HepG2 (cell line): ENCODE measurements at regions not wholly inside any gene's neighbourhood (a gene's known extent, or its start where the extent isn't known, plus 50 kb on each side); places are given as distances from the start of the nearest gene placed in this dataset.

Experiments used
- HOXA3 ChIP-seq: sonication (generic); formaldehyde crosslinking; IDR thresholded peaks from 2 replicates; pipeline ENCODE4 v1.5.0; 2020; ENCODE audit warnings: missing genetic modification reagents
- NBN ChIP-seq: fragments of 450-650 bp; conservative IDR thresholded peaks from 2 replicates; pipeline ENCODE4 v1.6.1; 2017
- REL ChIP-seq: sonication (generic); formaldehyde crosslinking; conservative IDR thresholded peaks from 2 replicates; pipeline ENCODE4 v1.8.0; 2022; ENCODE audit warnings: mild to moderate bottlenecking, missing genetic modification reagents, moderate library complexity
- ZNF350 ChIP-seq: sonication (generic); formaldehyde crosslinking; IDR thresholded peaks from 2 replicates; pipeline ENCODE4 v1.4.0; 2020; ENCODE audit warnings: mild to moderate bottlenecking, low read depth, missing genetic modification reagents, borderline replicate concordance
- ZNF879 ChIP-seq: sonication (generic); formaldehyde crosslinking; IDR thresholded peaks from 2 replicates; pipeline ENCODE4 v1.8.1; 2023; ENCODE audit warnings: missing genetic modification reagents
- ZSCAN30 ChIP-seq: sonication (generic); formaldehyde crosslinking; IDR thresholded peaks from 2 replicates; pipeline ENCODE4 v1.5.0; 2020; ENCODE audit warnings: mild to moderate bottlenecking, missing genetic modification reagents
- TF ChIP-seq, protein P1 (sequence below): sonication (generic); formaldehyde crosslinking; IDR thresholded peaks from 2 replicates; pipeline ENCODE4 v1.8.1; 2022; ENCODE audit warnings: low read depth, mild to moderate bottlenecking, missing genetic modification reagents
- TF ChIP-seq, protein P2 (sequence below): sonication (generic); formaldehyde crosslinking; IDR thresholded peaks from 2 replicates; pipeline ENCODE4 v1.4.0; 2020; ENCODE audit warnings: missing genetic modification reagents
- TF ChIP-seq, protein P3 (sequence below): sonication (generic); formaldehyde crosslinking; conservative IDR thresholded peaks from 2 replicates; pipeline ENCODE4 v1.8.1; 2023; ENCODE audit warnings: missing genetic modification reagents

DNA sequence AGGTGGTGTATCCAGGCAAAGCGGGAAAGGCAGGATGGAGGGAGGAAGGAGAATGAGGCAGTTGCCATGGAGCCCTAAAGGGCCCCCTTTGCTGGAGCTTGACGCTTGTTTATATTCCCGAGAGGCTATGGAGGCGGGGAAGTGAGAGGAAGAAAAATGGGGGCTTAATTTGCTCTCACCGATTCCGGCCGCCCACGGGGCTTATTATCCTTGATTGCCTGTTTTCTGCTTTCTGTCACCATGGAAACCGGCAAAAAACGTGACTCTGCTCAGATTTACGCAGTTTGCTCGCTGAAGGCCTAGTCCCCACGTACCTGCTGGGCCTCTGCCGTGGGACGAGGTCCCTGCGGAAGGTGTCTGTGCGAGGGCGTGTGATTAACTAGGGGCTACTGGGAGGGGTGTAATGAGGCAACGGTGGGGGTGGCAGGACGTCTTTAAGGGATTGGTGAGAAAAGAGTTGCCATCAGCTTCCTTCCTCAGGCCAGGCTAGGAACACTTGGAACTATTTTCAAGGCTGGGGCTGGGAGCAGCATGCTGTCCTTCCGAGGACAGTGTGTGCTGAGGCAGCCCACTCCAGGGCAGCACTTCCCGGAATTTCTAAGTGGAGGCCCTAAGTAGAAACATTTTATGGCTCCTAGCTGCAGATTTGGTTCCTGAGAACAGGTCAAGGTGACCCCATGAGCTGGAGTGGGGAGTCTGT, 110.8 kb upstream of the NDN start (continued):
- TF ChIP-seq, protein P1, sequence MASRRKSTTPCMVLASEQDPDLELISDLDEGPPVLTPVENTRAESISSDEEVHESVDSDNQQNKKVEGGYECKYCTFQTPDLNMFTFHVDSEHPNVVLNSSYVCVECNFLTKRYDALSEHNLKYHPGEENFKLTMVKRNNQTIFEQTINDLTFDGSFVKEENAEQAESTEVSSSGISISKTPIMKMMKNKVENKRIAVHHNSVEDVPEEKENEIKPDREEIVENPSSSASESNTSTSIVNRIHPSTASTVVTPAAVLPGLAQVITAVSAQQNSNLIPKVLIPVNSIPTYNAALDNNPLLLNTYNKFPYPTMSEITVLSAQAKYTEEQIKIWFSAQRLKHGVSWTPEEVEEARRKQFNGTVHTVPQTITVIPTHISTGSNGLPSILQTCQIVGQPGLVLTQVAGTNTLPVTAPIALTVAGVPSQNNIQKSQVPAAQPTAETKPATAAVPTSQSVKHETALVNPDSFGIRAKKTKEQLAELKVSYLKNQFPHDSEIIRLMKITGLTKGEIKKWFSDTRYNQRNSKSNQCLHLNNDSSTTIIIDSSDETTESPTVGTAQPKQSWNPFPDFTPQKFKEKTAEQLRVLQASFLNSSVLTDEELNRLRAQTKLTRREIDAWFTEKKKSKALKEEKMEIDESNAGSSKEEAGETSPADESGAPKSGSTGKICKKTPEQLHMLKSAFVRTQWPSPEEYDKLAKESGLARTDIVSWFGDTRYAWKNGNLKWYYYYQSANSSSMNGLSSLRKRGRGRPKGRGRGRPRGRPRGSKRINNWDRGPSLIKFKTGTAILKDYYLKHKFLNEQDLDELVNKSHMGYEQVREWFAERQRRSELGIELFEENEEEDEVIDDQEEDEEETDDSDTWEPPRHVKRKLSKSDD, result no peak
- TF ChIP-seq NBN (no peak), REL (CRISPR knock-in tag) (no peak), ZSCAN30 (CRISPR knock-in tag) (no peak), ZNF350 (CRISPR knock-in tag) (no peak), HOXA3 (CRISPR knock-in tag) (no peak), ZNF879 (CRISPR knock-in tag) (no peak)
- TF ChIP-seq, protein P2, sequence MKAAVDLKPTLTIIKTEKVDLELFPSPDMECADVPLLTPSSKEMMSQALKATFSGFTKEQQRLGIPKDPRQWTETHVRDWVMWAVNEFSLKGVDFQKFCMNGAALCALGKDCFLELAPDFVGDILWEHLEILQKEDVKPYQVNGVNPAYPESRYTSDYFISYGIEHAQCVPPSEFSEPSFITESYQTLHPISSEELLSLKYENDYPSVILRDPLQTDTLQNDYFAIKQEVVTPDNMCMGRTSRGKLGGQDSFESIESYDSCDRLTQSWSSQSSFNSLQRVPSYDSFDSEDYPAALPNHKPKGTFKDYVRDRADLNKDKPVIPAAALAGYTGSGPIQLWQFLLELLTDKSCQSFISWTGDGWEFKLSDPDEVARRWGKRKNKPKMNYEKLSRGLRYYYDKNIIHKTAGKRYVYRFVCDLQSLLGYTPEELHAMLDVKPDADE, result no peak
- TF ChIP-seq, protein P3, sequence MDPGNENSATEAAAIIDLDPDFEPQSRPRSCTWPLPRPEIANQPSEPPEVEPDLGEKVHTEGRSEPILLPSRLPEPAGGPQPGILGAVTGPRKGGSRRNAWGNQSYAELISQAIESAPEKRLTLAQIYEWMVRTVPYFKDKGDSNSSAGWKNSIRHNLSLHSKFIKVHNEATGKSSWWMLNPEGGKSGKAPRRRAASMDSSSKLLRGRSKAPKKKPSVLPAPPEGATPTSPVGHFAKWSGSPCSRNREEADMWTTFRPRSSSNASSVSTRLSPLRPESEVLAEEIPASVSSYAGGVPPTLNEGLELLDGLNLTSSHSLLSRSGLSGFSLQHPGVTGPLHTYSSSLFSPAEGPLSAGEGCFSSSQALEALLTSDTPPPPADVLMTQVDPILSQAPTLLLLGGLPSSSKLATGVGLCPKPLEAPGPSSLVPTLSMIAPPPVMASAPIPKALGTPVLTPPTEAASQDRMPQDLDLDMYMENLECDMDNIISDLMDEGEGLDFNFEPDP (CRISPR knock-in tag), result no peak
